CD1c-positive myeloid dendritic cell (primary cell): ENCODE measurements at regions not wholly inside any gene's neighbourhood (a gene's known extent, or its start where the extent isn't known, plus 50 kb on each side); places are given as distances from the start of the nearest gene placed in this dataset.
"Not testable (repeated sequence)": the region's sequence is repeated elsewhere in the genome, so short reads cannot be mapped to it uniquely, and the experiment has no call there.

ENCODE experiments used
- DNase-seq: peaks from one replicate; pipeline ENCODE4 v3.0.0-alpha.2; 2016; ENCODE audit errors: extremely low spot score

DNA sequence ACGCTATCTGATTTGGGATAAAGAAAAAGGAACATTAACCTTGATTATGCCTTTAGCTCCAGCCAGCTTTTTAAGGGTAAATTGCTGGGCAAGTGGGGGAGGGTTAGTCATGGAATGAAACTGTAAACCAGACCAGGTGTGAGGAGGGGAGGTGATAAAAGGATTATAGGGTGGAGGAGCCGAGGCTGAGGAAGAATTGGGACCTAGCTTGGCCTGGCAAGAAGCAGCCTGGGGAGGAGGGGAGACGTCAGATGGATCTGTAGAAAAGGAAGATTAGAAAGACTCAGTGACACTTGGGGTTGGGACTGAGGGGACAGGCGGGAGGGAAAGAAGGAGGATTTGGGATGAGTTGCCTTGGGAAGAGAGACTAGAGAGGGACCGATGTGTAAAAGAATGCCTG, 590.8 kb upstream of the MDGA2 start:
- DNase-seq = not testable (repeated sequence)

DNA sequence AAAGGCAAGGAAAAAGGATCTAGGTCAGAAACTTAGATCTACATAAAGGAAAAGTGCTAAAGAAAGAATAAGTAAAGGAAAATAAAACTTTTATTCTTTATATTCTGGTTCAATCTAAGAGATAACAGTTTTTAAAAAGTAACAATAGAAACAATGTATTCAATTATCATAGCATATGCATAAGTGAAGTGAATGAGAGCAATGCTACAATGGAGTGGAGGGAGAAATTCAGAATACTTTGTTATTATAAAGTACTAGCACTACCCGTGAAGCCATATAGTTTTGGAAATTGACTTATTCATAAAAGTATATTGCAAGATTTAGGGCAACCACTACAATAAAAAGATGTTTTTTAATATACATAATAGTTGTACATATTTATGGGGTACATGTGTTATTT, 586.0 kb upstream of the MDGA2 start:
- no peak for DNase-seq

DNA sequence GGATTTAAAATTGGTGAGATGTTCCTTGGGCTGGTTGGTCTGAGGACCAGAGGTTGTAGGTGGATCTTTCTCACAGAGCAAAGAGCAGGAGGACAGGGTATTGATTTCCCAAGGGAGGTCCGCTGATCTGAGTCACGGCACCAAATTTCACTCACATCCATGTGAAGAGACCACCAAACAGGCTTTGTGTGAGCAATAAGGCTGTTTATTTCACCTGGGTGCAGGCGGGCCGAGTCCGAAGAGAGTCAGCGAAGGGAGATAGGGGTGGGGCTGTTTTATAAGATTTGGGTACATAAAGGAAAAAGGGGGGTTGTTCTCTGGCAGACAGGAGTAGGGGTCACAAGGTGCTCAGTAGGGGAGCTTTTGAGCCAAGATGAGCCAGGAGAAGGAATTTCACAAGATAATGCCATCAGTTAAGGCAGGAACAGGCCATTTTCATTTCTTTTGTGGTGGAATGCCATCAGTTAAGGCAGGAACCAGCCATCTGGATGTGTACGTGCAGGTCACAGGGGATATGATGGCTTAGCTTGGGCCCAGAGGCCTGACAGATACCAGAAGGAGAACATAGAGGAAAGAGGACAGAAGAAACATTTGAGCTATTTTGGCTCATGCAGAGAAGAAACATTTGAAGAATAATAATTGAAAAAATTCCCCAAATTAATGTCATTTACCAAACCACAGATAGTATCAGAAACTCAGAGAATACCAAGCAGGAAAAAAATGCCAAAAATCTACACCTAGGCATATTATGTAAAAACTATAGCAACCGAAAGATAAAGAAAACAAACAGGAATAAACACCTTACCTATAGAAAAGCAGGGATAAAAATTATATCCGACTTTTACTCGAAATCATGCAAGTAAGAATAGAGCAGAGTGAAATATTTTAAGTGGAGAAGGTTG, 585.2 kb upstream of the MDGA2 start:
- not testable (repeated sequence) for DNase-seq

DNA sequence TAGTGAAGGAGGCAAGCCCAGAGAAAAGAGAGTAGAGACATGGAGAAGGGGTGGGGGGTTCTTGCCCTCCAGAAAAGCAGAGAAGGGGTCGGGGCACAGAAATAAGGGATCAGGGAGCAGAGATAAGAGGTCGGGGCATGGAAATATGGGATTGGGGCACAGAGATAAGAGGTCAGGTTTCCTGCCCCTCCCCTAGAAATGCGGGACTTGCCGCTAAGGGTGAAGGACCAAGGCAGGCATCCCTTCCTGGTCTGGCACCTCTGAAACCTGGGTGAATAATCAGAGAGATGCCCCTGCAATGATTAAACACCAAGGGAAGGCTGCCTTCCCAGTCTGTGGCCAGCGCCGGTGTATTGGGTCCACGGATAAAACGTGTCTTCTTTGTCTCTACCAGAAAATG, 584.5 kb upstream of the MDGA2 start:
- not testable (repeated sequence) for DNase-seq

DNA sequence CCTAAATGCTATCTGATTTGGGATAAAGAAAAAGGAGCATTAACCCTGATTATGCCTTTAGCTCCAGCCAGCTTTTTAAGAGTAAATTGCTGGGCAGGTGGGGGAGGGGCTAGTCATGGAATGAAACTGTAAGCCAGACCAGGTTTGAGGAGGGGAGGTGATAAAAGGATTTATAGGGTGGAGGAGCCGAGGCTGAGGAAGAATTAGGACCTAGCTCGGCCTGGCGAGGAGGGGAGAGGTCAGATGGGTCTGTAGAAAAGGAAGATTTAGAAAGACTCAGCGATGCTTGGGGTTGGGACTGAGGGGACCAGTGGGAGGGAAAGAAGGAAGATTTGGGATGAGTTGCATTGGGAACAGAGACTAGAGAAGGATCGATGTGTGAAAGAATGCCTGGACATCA, 583.8 kb upstream of the MDGA2 start:
- DNase-seq = not testable (repeated sequence)

DNA sequence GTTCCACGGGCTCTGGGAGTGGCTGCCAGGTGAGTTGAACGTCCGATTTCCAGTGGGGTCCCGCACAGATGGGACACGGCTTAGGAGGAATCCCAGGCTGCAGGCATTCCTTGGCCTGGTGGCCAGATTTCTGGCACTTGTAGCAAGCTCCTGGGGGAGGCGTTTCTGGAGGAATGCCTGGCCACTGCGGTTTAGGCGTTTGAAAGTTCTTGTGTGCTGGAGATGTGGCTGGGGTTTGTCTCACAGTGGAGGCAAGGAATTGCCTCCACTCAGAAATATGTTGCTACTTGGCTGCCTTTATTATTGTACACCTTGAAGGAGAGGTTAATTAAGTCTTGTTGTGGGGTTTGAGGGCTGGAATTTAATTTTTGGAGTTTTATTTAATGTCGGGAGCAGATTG, 583.3 kb upstream of the MDGA2 start:
- DNase-seq = not testable (repeated sequence)

DNA sequence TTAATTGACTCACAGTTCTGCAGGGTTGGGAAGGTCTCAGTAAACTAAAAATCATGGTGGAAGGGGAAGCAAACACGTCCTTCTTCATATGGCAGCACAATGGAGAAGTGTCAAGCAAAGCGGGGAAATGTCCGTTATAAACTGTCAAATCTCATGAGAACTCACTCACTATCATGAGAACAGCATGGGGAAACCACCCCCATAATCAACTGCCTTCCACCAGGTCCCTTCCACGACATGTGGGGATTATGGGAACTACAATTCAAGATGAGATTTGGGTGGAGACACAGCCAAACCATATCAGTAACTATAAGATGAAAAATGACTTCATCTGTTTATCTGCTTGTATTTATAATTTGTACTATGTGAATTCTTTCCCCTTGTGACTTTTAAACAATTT, 577.6 kb upstream of the MDGA2 start:
- no peak for DNase-seq

DNA sequence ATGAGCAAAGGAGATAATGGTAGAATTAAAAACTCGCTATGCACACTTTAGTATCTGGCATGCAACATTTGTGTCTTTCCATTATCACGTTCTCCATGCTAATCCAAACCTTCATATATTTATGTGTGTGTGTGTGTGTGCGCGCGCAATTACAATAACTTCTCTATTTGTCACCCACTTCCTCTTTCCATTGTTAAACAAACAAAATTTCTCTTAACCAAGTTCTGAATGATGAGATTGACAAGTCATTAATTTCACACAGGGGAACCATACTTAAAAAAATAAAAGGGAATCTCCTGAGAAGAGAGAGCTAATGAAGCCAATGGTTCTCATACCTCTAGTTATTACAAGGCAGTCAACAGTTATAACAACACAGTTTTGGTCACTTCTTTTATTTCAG, 575.9 kb upstream of the MDGA2 start:
- no peak for DNase-seq

DNA sequence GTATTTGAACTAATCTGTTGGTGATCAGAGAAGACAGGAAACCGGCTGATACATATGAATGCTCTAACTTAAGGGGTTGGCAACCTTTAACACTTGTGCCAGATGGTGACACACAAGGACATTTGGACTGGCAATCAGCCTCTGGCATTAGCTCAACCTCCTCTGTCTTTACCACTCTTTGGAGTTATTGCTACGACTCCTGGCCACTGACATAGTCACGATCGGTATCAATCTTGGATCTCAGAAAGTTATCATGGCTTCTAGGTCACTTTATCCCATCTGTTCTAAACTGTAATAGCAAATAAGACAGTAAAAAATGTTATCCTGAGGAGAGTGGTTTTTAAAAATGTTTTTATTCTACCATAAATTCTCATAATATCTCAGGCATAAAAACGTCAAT, 575.2 kb upstream of the MDGA2 start:
- DNase-seq = no peak

DNA sequence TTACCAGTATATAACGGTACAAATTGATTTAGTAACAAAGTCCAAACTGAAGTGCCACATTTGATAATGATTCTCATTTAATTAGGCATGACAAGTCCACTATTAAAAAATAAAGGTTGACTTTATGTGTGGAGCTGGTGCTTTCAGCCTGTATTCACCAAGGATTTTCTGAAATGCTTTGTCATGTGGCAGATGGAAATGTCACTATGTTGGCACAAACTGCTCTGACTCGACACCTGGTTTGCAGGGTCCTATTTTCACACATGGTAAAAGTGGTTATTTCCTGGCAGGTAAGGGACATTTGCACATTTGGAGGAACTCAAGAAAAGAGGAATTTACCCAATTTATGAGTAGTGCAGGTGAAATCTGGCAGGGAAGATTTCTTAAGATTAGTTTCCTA, 572.6 kb upstream of the MDGA2 start:
- no peak for DNase-seq

DNA sequence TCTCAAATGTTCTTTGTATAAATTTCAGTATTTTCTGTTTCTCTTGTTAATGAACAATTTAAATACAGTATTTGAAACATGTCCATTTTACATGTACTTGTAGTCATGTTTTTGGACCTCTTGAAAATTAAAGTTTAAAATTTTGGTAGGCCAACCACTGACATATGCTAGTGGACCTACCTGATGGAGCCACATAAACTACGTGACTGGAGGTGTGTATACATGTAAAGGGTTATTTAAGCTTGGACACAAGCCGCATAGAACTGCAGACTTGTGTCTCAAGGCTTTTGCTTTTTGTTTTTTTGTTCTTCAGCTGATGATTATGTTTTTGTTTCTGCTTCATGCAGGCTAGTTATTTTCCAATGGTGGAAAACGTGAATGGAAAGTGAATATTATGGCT, 568.5 kb upstream of the MDGA2 start:
- no peak for DNase-seq

DNA sequence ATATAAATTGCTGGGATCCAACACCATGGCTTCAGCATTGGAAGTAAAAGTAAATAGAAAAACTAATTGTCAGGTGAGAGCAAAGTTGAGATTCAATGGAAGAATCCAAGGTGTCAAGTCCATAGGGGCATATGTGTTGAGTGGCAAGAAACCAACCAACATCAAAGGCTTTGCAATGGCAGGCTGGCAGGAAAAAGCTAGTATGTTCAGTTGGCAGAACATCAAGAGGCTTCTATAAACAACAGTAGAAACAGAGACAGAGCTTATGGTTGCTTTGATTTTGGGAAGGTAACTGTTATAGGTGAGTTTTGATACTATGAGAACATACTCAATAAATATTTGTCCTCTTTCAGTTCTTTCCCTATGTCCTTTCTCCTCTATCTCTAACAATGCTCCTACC, 553.7 kb upstream of the MDGA2 start:
- no peak for DNase-seq

DNA sequence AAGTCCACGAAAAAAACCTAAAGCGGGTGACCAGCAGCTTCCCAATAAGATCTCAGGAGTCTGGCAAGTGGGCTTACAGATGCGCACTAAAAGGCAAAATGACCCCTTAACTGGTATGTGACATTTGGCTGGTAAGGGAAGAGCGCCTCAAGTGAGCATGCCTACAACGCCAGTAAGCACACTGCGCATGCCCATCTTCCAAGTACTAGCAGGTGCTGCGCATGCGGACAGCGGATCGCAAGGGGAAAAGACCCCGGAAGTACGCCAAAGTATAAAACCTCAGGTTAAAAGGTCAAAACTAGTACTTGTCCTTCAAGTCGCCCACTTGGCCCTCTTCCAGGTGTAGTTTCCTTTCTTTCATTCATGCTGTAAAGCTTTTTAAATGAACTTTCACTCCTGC, 518.5 kb upstream of the MDGA2 start:
- DNase-seq = no peak

DNA sequence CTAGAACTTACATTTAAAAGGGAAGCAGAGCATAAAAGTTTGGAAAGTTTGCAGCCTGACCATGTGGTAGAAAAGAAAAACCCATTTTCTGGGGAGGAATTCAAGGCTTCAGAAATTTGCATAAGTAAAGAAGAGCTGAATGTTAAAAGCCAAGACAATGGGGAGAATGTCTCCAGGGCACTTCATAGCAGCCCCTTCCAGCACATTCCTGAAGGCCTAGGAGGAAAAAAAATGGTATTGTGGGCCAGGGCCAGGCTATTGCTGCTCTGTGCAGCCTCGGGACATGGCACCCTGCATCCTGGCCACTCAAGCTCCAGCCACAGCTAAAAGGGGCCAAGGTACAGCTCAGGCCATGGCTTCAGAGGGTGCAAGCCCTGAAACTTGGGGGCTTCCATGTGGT, 474.2 kb upstream of the MDGA2 start:
- DNase-seq = not testable (repeated sequence)

DNA sequence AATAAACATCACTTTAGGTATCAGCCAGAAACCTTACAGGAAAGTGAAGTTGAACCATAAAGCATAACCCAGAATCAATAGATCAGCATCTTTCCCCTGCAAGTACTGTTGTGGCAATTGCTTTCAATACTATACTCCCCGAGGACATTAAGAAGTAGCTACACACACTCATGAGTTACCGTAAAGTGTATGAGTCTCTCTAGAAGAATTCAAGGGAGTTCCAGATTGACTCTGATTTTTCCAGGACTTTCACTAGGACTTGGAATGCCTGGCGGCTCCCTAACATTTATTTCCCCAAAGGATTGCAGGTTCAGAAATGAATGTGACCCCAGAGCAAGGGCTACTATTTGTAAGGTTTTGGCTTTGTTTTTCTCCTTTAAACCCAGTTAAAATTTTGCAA, 465.4 kb upstream of the MDGA2 start:
- no peak for DNase-seq

DNA sequence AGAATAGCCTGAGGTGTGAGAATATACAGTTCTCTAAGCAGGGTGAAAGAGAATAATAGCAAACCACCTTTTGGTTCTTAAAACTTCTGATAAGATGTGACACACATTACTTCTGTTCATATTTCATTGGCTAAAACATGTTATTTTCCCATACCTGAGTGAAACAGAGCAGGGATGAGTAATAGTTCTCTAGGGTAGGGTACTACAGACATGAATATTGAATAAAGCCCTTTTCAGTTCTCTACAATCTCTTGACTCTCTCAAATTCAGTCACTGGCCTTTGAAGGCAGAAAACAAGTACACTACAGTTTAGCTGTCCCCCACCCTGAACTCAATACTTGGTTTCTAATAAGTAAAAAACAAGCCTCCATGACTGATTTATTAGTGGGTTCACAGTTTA, 454.1 kb upstream of the MDGA2 start:
- DNase-seq = no peak

DNA sequence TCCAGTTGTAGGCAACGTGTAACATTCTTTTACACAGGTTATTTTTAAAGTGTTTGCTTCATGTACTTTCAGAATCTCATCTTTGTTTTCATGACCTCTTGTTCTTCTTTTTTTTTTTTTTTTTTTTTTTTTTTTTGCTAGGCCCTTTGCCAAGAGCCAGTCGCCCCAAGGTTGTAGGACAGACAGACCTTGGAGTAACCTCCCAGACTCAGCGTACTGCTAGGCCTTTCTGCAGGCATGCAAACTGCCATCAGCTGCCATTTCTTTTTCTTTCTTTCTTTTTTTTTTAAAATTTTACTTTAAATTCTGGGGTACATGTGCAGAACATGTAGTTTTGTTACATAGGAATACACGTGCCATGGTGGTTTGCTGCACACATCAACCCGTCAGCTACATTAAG, 452.3 kb upstream of the MDGA2 start:
- DNase-seq = no peak

DNA sequence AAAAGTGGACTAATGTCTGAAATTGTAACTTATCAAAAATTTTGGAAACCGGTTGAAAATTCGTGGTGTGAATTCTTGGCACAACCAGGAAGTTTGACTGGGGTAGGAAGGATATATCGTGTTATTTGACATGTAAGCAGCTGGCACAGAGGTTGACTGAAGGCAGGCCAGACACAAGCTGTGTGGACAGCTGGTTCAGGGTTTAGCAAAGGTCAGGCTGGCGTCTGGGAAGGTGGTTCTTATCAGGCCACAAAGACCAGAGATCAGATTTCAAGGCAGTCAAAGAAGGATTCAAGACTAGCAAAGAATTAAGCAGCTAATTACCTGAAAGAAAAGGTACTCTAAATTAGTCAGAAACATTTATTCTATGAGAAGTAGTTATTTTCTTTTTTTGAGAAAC, 450.2 kb upstream of the MDGA2 start:
- no peak for DNase-seq

DNA sequence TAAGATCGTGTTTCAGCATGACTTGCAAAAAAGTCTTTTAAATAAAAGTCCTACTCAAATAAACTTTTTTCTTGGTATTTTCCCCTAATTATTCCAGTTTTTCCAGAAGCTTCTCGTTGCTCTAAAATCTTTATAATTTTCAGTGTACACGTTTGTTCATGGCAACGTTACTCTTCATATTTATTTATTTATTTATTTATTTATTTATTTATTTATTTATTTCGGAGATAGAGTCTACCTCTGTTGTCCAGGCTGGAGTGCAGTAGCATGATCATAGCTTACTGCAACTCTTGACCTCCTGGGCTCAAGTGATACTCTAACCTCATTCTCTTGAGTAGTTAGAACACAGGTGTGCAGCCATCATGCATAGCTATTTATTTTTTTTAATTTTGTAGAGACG, 438.3 kb upstream of the MDGA2 start:
- DNase-seq = no peak

DNA sequence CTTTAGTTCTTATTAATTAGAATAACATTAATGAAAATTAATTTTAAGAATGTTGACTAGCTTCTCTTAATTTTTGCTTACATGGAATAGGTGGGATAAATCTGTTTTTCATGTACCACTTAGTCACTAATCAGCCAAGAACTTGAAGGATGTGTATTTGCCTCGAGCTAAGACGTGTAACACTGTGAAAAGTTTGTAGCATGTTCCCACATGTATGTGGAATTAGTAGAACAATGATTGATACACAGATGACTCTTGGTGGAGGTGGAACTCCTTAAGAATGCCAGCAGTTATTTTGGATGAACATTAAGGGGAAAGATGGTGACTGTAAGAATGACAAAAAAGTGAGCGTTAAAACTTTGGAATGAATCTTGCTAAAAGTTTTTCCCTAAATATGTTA, 435.7 kb upstream of the MDGA2 start:
- no peak for DNase-seq

DNA sequence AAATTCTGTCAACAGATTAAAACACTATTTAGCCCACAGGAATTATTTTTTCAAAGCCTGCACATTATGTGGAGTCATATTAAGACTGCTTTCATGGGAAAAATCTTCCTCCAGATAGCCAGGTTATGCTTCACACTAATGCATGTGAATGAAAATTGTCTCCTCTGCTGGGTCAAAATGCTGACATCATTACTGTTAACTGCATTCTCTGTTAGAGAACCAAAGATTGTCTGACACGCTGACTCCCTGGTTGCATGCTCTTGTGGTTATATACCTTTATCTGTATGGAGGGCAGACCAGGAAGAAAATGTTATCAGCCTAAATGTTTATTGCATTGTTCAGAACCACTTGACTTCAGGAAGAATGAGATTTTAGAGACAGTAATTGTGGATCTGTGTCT, 432.2 kb upstream of the MDGA2 start:
- DNase-seq = no peak

DNA sequence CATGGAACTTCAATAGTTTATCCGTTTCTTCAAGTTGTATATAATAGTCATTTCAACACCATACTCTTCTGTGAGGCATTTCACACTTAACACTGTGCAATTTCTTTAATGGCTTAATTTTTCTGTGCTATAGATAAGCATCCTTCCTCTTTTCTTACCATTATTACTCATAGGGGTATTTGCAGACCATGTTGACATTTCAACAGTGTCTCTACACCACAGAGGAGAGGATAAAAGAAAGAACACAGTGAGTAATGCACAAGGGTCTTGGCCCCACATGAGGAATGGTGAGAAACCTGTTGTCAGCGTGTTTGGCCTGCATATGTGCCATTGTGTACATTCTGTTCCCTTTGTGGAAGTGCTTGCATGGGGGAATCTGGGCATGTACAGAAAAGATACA, 421.5 kb upstream of the MDGA2 start:
- no peak for DNase-seq

DNA sequence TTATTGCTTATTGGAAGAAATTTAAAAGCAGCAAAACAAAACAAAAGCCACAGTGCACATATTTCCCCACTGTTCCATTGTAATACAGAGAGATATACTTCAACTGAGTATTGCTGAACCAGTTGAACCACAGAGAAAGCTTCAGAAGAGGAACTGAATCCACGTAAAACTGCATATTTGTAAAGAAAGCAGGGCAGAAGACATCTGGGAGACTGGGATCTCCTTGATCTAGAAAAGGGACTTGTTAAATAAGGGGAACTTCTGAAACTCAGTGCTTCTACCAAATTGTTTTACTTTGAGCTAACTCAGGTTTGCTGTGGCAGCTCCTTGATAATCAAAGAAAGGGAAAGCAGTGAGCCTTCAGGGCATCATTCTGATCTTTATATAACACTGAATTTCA, 411.1 kb upstream of the MDGA2 start:
- DNase-seq = no peak

DNA sequence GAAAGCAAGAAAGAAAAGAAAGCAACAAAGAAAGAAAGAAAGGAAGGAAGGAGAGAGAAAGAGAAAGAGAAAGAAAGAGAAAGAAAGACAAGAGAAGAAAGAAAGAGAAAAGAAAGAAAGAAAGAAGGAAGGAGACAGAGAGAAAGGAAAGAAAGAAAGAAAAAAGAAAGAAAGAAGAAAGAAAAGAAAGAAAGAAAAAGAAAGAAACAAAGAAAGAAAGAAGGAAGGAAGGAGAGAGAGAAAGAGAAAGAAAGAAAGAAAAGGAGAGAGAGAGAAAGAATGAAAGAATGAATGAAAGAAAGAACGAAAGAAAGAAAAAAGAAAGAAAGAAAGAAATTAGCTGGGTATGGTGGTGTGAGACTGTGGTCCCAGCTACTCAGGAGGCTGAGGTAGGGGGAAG, 400.1 kb upstream of the MDGA2 start:
- no peak for DNase-seq
